A549 (cell line): ENCODE measurements at regions not wholly inside any gene's neighbourhood (a gene's known extent, or its start where the extent isn't known, plus 50 kb on each side); places are given as distances from the start of the nearest gene placed in this dataset.

Experiments used
- CEBPB ChIP-seq, 2 experiments: fragments of >200 bp in 1 of 2; sonication (Bioruptor Twin) in 1 of 2; formaldehyde crosslinking in 1 of 2; IDR thresholded peaks; 2 replicates each; pipeline ENCODE4 v1.6.1; 2012 to 2016
- CHD4 ChIP-seq: fragments of 200-600 bp; sonication (generic); IDR thresholded peaks from 2 replicates; pipeline ENCODE4 v1.6.1; 2016; ENCODE audit warnings: antibody characterized with exemption, mild to moderate bottlenecking, borderline replicate concordance
- CTCF ChIP-seq: fragments of >200 bp; sonication (Bioruptor Twin); formaldehyde crosslinking; IDR thresholded peaks from 3 replicates; pipeline ENCODE4 v1.5.1; 2016
- E2F6 ChIP-seq: IDR thresholded peaks from 2 replicates; pipeline ENCODE4 v1.6.1; 2012; ENCODE audit warnings: low read depth, borderline replicate concordance
- ESRRA ChIP-seq: fragments of 150-350 bp; IDR thresholded peaks from 2 replicates; pipeline ENCODE4 v1.6.1; 2014; ENCODE audit warnings: mild to moderate bottlenecking, low read length, borderline replicate concordance
- HMGXB4 ChIP-seq: fragments of 250-450 bp; sonication (Bioruptor Pico); IDR thresholded peaks from 2 replicates; pipeline ENCODE4 v1.5.0; 2021; ENCODE audit warnings: mild to moderate bottlenecking, moderate library complexity, borderline replicate concordance
- JUNB ChIP-seq: fragments of >200 bp; sonication (Bioruptor Twin); formaldehyde crosslinking; IDR thresholded peaks from 2 replicates; pipeline ENCODE4 v1.6.1; 2016
- MAFK ChIP-seq: fragments of 450-650 bp; IDR thresholded peaks from 2 replicates; pipeline ENCODE4 v1.6.1; 2014; ENCODE audit not compliant: partially characterized antibody
- MAX ChIP-seq: IDR thresholded peaks from 2 replicates; pipeline ENCODE4 v1.6.1; 2012
- POLR2A ChIP-seq: IDR thresholded peaks from 2 replicates; pipeline ENCODE4 v1.6.1; 2012; ENCODE audit warnings: mild to moderate bottlenecking, low read length
- RARB ChIP-seq: fragments of 250-450 bp; sonication (Bioruptor Pico); IDR thresholded peaks from 2 replicates; pipeline ENCODE4 v1.8.0; 2021; ENCODE audit warnings: mild to moderate bottlenecking, moderate library complexity
- ZSCAN20 ChIP-seq: fragments of 250-450 bp; sonication (Bioruptor Pico); IDR thresholded peaks from 2 replicates; pipeline ENCODE4 v1.8.0; 2022; ENCODE audit warnings: mild to moderate bottlenecking, moderate library complexity

- TF ChIP-seq E2F6 (no peak), MAFK (no peak), MAX (no peak), ESRRA (no peak), CTCF (no peak), ZSCAN20 (CRISPR knock-in tag) (no peak), JUNB (no peak), HMGXB4 (CRISPR knock-in tag) (no peak), RARB (CRISPR knock-in tag) (no peak), CHD4 (no peak), CEBPB (IDR thresholded peaks at IDR 0.05) (no peak), POLR2A (no peak)
Measured at GRCh38 chr5:124622851-124623250, 123.6 kb downstream of the ZNF608 start.
